ENCODE measurements at regions not wholly inside any gene's neighbourhood (a gene's known extent, or its start where the extent isn't known, plus 50 kb on each side); places are given as distances from the start of the nearest gene placed in this dataset.

DNA sequence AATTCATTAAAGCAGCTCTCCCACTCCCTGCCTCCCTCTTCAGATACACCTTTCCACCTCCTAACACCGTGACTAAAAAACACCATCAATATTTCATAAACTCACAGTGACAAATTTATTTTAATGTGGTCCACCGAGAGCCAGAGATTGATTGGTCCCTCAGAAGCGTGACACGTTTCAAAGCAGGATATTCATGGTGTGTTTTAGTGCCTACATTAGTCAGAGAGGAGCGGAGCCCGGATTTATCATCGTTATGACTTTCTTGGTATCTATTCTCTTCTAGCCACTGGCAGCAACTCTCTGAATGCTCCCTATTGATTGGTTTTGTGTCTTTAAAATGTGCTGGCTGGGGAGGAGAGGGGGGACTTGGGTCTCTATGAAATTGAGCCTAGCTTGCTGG, 265.3 kb downstream of the DHX35 start:
- no peak overlapping the region for H3K27ac ChIP-seq
- TF ChIP-seq, protein P1, sequence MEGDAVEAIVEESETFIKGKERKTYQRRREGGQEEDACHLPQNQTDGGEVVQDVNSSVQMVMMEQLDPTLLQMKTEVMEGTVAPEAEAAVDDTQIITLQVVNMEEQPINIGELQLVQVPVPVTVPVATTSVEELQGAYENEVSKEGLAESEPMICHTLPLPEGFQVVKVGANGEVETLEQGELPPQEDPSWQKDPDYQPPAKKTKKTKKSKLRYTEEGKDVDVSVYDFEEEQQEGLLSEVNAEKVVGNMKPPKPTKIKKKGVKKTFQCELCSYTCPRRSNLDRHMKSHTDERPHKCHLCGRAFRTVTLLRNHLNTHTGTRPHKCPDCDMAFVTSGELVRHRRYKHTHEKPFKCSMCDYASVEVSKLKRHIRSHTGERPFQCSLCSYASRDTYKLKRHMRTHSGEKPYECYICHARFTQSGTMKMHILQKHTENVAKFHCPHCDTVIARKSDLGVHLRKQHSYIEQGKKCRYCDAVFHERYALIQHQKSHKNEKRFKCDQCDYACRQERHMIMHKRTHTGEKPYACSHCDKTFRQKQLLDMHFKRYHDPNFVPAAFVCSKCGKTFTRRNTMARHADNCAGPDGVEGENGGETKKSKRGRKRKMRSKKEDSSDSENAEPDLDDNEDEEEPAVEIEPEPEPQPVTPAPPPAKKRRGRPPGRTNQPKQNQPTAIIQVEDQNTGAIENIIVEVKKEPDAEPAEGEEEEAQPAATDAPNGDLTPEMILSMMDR (IDR thresholded peaks at IDR 0.05), result no peak
- no peak for DNase-seq (ENCODE audit: low spot score)
- no peak overlapping the region for H3K4me3 ChIP-seq

DNA sequence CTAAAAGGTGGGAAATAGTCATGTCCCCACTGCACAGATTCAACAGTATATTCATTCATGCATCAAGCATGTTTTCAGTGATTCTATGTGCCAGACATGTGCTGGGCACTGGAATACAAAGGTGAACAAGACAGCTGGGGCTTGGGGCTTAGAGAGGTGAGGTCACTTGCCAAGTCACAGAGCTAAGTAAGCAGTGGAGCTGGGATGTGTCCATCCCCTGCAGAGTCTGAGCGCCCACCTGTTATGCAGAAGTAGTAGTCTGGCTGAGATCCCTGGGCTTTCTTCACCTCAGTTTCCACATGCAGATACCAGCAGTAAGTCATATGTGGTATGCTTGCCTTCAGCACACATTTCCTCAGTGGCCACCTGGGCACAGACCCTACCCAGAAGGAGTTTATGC, 263.8 kb downstream of the DHX35 start:
- H3K4me3 ChIP-seq, result no peak overlapping the region
- TF ChIP-seq, protein P1 (IDR thresholded peaks at IDR 0.05), result no peak
- DNase-seq (ENCODE audit: low spot score), result no peak
- H3K27ac ChIP-seq, result no peak overlapping the region

DNA sequence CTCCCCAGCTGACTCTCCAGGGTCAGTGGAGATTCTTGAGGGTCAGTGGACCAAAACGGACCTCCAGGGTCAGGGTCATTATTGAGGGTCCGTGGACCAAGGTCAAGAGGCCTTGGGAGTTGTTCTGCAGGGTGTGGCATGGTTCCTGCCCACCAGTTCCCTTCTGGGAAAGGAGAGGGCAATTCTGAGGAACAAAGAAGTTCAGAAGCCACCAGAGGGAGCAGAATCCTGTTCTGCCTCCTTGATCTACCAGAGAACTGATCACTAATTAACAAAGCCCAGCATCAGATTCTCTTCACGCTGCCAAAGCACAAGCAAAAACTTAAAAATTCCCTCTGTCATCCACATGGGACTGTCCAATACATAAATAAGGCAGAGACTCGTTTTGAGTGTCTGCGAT, 263.4 kb downstream of the DHX35 start:
- no peak for DNase-seq (ENCODE audit: low spot score)
- Histone ChIP-seq H3K4me3 (no peak overlapping the region), H3K27ac (no peak overlapping the region)
- TF ChIP-seq, protein P1 (IDR thresholded peaks at IDR 0.05), result no peak

DNA sequence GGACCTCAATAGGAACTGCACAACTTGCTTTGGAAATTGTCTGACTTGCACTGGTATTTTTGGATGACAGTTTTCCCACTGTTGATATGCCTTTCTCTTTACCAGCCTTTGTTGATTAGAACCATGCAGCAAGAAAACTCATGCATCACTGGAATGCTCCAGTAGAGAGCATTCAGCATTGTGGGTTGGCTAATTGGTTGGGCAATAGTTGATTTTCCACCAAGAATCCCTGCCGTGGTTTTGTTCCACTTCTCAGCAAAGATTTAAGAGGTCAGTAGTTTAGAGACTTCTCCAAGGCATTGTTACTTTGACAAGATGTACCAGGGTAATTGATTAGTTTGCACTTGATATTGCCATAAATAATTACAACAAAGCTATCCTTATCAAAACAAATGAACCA, 260.0 kb downstream of the DHX35 start:
- no peak for DNase-seq (ENCODE audit: low spot score)
- H3K27ac ChIP-seq, result no peak overlapping the region
- no peak overlapping the region for H3K4me3 ChIP-seq
- TF ChIP-seq, protein P1 (IDR thresholded peaks at IDR 0.05), result no peak

DNA sequence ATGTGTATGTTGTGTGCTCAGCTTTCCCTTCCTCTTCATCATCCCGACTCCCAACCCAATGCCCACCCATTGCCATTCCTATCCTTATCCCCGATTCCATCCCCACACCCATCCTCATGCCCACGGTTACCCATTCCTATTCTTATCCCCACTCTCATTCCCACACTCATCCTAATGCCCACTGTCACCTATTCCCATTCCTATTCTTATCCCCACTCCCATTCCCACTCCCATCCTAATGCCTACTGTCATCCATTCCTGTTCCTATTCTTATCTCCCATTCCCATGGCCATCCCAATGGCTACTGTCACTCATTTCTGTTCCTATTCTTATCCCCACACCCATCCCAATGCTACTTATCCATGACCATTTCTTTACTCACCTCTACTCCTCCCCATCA, 254.1 kb downstream of the DHX35 start:
- DNase-seq (ENCODE audit: low spot score), result no peak
- Histone ChIP-seq H3K27ac (no peak overlapping the region), H3K4me3 (no peak overlapping the region)
- TF ChIP-seq, protein P1 (IDR thresholded peaks at IDR 0.05), result no peak

DNA sequence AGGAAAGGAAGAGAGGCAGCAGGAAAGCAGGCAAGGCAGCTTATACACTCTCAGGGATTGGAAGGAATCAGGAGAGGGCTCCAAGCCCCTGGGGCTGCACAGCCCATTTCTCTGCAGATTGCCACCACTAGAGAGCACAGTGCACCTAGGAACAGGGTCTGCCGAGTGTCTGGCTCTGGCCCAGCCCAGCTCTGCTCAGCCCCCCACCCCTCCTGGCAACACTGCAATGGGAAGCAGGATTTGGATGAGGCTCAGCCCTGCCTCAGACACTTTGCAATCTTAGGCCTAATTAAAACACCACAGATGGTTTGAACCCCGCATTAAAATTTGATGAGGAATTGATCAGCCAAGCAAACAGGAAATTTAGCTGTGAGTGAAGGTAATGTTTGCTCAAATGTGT, 252.7 kb downstream of the DHX35 start:
- TF ChIP-seq, protein P1 (IDR thresholded peaks at IDR 0.05), result no peak
- DNase-seq (ENCODE audit: low spot score), result no peak
- no peak overlapping the region for H3K27ac ChIP-seq
- H3K4me3 ChIP-seq, result no peak overlapping the region

DNA sequence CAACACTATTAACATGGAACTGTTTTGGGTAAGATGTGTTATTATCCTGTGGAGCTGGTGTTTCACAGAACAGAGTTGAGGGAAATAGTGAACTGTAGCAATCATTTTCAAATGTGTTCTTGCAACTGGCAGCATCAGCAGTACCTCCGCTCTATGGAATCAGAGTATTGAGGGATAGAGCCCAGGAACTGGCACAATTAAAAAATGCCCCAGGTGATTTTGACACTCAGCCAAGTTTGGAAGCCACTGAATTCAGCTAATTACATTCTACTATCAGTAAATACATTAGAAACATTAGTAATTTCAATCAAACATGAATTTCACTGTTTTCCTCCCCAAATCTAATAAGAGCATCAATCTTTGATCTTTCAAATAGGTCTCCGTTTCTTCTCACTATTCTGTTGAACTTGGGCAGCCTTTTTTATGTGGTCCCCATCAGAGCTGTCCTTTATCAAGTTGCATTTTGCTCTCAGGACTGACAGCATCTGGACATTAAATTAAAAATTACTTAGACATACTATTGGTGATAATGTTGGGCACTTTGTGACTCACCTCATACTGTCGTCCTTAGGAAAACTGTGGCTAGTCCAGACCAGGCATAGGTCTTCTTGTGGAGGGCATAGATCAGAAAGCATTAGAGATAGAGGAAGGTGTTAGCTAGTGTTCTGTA, 251.5 kb downstream of the DHX35 start:
- no peak for DNase-seq (ENCODE audit: low spot score)
- no peak overlapping the region for H3K27ac ChIP-seq
- TF ChIP-seq, protein P1 (IDR thresholded peaks at IDR 0.05), result no peak
- no peak overlapping the region for H3K4me3 ChIP-seq

All from coronary artery (tissue), 2 donors.